T-helper 1 cell treated with Interleukin-12 subunit alpha and Interleukin-12 subunit beta and Interleukin-4 antibody, amounts not matched to agents 30 ng/mL and 1 ng/mL, for 36 hours (primary cell): ENCODE measurements at regions not wholly inside any gene's neighbourhood (a gene's known extent, or its start where the extent isn't known, plus 50 kb on each side); places are given as distances from the start of the nearest gene placed in this dataset.

Source experiments
- intact Hi-C: fragments of 100-400 bp; cut with micrococcal nuclease; formaldehyde crosslinking; loops from one replicate; pipeline ENCODE4 v1.15.1; 2024

GRCh38 chr5:98637116-98637515 lies 136.3 kb upstream of the RGMB start:
- intact Hi-C loops = no loop called here

- intact Hi-C loops = no loop called here
Measured at GRCh38 chr5:98637557-98637956, 135.9 kb upstream of the RGMB start.

GRCh38 chr5:98638111-98638510 lies 135.4 kb upstream of the RGMB start:
- intact Hi-C loops = no loop called here

GRCh38 chr5:98638701-98639100 lies 134.8 kb upstream of the RGMB start:
- intact Hi-C loops = no loop called here

- intact Hi-C loops = no loop called here
Measured at GRCh38 chr5:98639274-98639673, 134.2 kb upstream of the RGMB start.

GRCh38 chr5:98641671-98642070 lies 131.8 kb upstream of the RGMB start:
- intact Hi-C loops = no loop called here

- intact Hi-C loops = no loop called here
Measured at GRCh38 chr5:98643569-98643968, 129.9 kb upstream of the RGMB start.

- intact Hi-C loops = no loop called here
Measured at GRCh38 chr5:98651715-98652114, 121.7 kb upstream of the RGMB start.

GRCh38 chr5:98656125-98656795 lies 117.2 kb upstream of the RGMB start:
- intact Hi-C loops = no loop called here

- intact Hi-C loops = no loop called here
Measured at GRCh38 chr5:98656796-98657195, 116.7 kb upstream of the RGMB start.

GRCh38 chr5:98657559-98657958 lies 115.9 kb upstream of the RGMB start:
- intact Hi-C loops = no loop called here

GRCh38 chr5:98663521-98663920 lies 109.9 kb upstream of the RGMB start:
- intact Hi-C loops = no loop called here

GRCh38 chr5:98664736-98665135 lies 108.7 kb upstream of the RGMB start:
- intact Hi-C loops = no loop called here

GRCh38 chr5:98679963-98680362 lies 93.5 kb upstream of the RGMB start:
- intact Hi-C loops = no loop called here

- intact Hi-C loops = no loop called here
Measured at GRCh38 chr5:98690002-98690401, 83.5 kb upstream of the RGMB start.

GRCh38 chr5:98694902-98695301 lies 78.6 kb upstream of the RGMB start:
- intact Hi-C loops = no loop called here

- intact Hi-C loops = no loop called here
Measured at GRCh38 chr5:98698359-98698758, 75.1 kb upstream of the RGMB start.

GRCh38 chr5:98700730-98701129 lies 72.7 kb upstream of the RGMB start:
- intact Hi-C loops = no loop called here

- intact Hi-C loops = no loop called here
Measured at GRCh38 chr5:98705841-98706240, 67.6 kb upstream of the RGMB start.

GRCh38 chr5:98709681-98710080 lies 63.8 kb upstream of the RGMB start:
- intact Hi-C loops = no loop called here

GRCh38 chr5:98713027-98713426 lies 60.4 kb upstream of the RGMB start:
- intact Hi-C loops = no loop called here

- intact Hi-C loops = no loop called here
Measured at GRCh38 chr5:98713856-98714255, 59.6 kb upstream of the RGMB start.

- intact Hi-C loops = loop anchor here (5.0 kb wide), 1 partner anchor 478 kb away; no protein-coding TSS in a partner anchor
Measured at GRCh38 chr5:98714710-98715288, 58.7 kb upstream of the RGMB start.
